K562 (cell line): ENCODE measurements at regions not wholly inside any gene's neighbourhood (a gene's known extent, or its start where the extent isn't known, plus 50 kb on each side); places are given as distances from the start of the nearest gene placed in this dataset.
"Not testable (repeated sequence)": the region's sequence is repeated elsewhere in the genome, so short reads cannot be mapped to it uniquely, and the experiment has no call there.

Source experiments
- ATAC-seq: fragments of 200-7000 bp; cut with Tn5 transposase; 3 replicates; pipeline ENCODE4 v1.9.1; 2020; ENCODE audit warnings: moderate library complexity
- BruUV-seq: library from RNA; stranded (reverse); fragments of 400-500 nt; replicated peaks from 2 replicates; lab custom pipeline; 2021; lab: Mats Ljungman, UMichigan
- CTCF ChIA-PET: fragments of 300-600 bp; formaldehyde crosslinking; extraction: SDS; loops from one replicate; lab custom pipeline; 2021; ENCODE audit warnings: low intra/inter-chr PET ratio; lab: Yijun Ruan, JAX
- POLR2A ChIA-PET: fragments of 300-600, 350-650 bp; sonication (Branson Sonifier 250); formaldehyde crosslinking; extraction: SDS; loops from one replicate; lab custom pipeline; 2021; ENCODE audit warnings: antibody characterized with exemption, inconsistent platforms; lab: Yijun Ruan, JAX
- DNase-seq, 4 experiments: peaks; one replicate each; pipeline versions ENCODE4 v3.0.0 to v3.0.0-alpha.2; 2011 to 2018; ENCODE audit warnings: low spot score in 3 of 4, mixed read lengths in 3 of 4; ENCODE audit errors: extremely low read depth in 1 of 4
- FAIRE-seq: peaks from 2 replicates; lab custom pipeline; 2011; peaks lifted over from hg19 to GRCh38; lab: Jason Lieb, UNC
- H2AFZ ChIP-seq: 2 replicates; pipeline ENCODE4 v1.6.0; 2011; ENCODE audit warnings: low read depth, low read length, control low read depth, inconsistent platforms
- H3K27ac ChIP-seq: fragments of 200-600 bp; 3 replicates; pipeline ENCODE4 v1.8.0; 2011; ENCODE audit warnings: low read depth, mild to moderate bottlenecking, control low read depth, inconsistent platforms, low read length, moderate library complexity, mixed read lengths; ENCODE audit errors: extremely low read depth
- H3K27me3 ChIP-seq, 2 experiments: fragments of 300-600 bp in 1 of 2; 2 replicates in 1 of 2; 3 replicates in 1 of 2; pipeline versions ENCODE4 v1.6.0 to v1.8.0; 2011; ENCODE audit warnings: inconsistent platforms in 2 of 2, low read length in 2 of 2, mild to moderate bottlenecking in 1 of 2, mixed read lengths in 1 of 2, moderate library complexity in 1 of 2; ENCODE audit not compliant: control insufficient read depth in 2 of 2, insufficient read depth in 2 of 2
- H3K36me3 ChIP-seq: fragments of 300-600 bp; 3 replicates; pipeline ENCODE4 v1.8.0; 2011; ENCODE audit warnings: mild to moderate bottlenecking, low read length, inconsistent platforms; ENCODE audit not compliant: control insufficient read depth, insufficient read depth
- H3K4me1 ChIP-seq, 2 experiments: fragments of 200-600 bp in 1 of 2; replicated peaks in 1 of 2; 2 replicates in 1 of 2; 3 replicates in 1 of 2; pipeline versions ENCODE4 v1.5.1 to v1.8.0; 2011; ENCODE audit warnings: inconsistent platforms in 2 of 2, low read length in 2 of 2, mild to moderate bottlenecking in 1 of 2, mixed read lengths in 1 of 2, moderate library complexity in 1 of 2; ENCODE audit not compliant: control insufficient read depth in 2 of 2, insufficient read depth in 2 of 2
- H3K4me2 ChIP-seq: 2 replicates; pipeline ENCODE4 v1.6.1; 2011; ENCODE audit warnings: low read length, control low read depth, inconsistent platforms, mixed read lengths; ENCODE audit not compliant: insufficient read depth
- H3K4me3 ChIP-seq: fragments of 200-600 bp; sonication (generic), shearing (Covaris generic); 2 replicates; pipeline ENCODE4 v1.5.1; 2016; ENCODE audit warnings: control low read depth, inconsistent platforms
- H3K79me2 ChIP-seq: fragments of 200-600 bp; 3 replicates; pipeline ENCODE4 v1.8.0; 2011; ENCODE audit warnings: low read length, inconsistent platforms; ENCODE audit not compliant: control insufficient read depth, insufficient read depth
- H3K9ac ChIP-seq, 2 experiments: 2 replicates each; pipeline versions ENCODE4 v1.6.0 to v1.6.1; 2011; ENCODE audit warnings: low read depth in 2 of 2, low read length in 2 of 2, control low read depth in 1 of 2, inconsistent platforms in 1 of 2, mild to moderate bottlenecking in 1 of 2, mixed read lengths in 1 of 2; ENCODE audit not compliant: insufficient read depth in 1 of 2
- H3K9me1 ChIP-seq: one replicate; pipeline ENCODE4 v1.6.0; 2011; ENCODE audit warnings: inconsistent platforms, mild to moderate bottlenecking, low read length, moderate library complexity; ENCODE audit not compliant: control insufficient read depth, insufficient read depth
- H3K9me3 ChIP-seq: replicated peaks from 2 replicates; pipeline ENCODE4 v1.5.1; 2011; ENCODE audit warnings: low read depth, low read length, inconsistent platforms; ENCODE audit not compliant: control insufficient read depth, insufficient read depth
- H4K20me1 ChIP-seq: replicated peaks from 2 replicates; pipeline ENCODE4 v1.6.1; 2011; ENCODE audit warnings: low read length, inconsistent platforms, mixed read lengths; ENCODE audit not compliant: control insufficient read depth, insufficient read depth
- JUND ChIP-seq, 2 experiments: IDR thresholded peaks; 2 replicates in 1 of 2; 3 replicates in 1 of 2; pipeline ENCODE4 v1.6.1; 2011; ENCODE audit warnings: borderline replicate concordance in 2 of 2, low read depth in 2 of 2, low read length in 2 of 2, improper control_type of control experiment in 1 of 2, missing biosample characterization in 1 of 2, missing genetic modification characterization in 1 of 2, missing genetic modification reagents in 1 of 2
- ZNF146 ChIP-seq: IDR thresholded peaks from one replicate; pipeline ENCODE4 v1.6.1; 2018; ENCODE audit warnings: missing compliant biosample characterization; ENCODE audit not compliant: unreplicated experiment
- WGBS: fragments of 100-300 bp; shearing (Covaris generic); methylation state at CpG from one replicate; pipeline ENCODE4 v1.1.6; 2016; ENCODE audit warnings: low coverage, mixed read lengths; ENCODE audit not compliant: insufficient coverage; ENCODE audit errors: missing lambda C conversion rate; 5-methylcytosine and 5-hydroxymethylcytosine counted together
- in situ Hi-C: fragments of 300-500 bp; cut with MboI; formaldehyde crosslinking; loops from 4 replicates; pipeline ENCODE4 v1.15.0; 2018; ENCODE audit warnings: inconsistent platforms, mixed read lengths
- intact Hi-C: fragments of 100-400 bp; cut with micrococcal nuclease; formaldehyde crosslinking; loops from 2 replicates; pipeline ENCODE4 v1.14.2; 2022
- TF ChIP-seq, protein P1 (sequence below): fragments of 250-450 bp; sonication (Bioruptor Pico); IDR thresholded peaks from 2 replicates; pipeline ENCODE4 v1.6.1; 2021; ENCODE audit warnings: mild to moderate bottlenecking
- TF ChIP-seq, protein P2 (sequence below): fragments of 250-450 bp; sonication (Bioruptor Pico); IDR thresholded peaks from 2 replicates; pipeline ENCODE4 v1.8.0; 2021; ENCODE audit warnings: moderate library complexity, mild to moderate bottlenecking, inconsistent platforms
- TF ChIP-seq, protein P3 (sequence below): fragments of 250-450 bp; sonication (Bioruptor Pico); IDR thresholded peaks from 2 replicates; pipeline ENCODE4 v1.5.0; 2021
- TF ChIP-seq, protein P4 (sequence below): IDR thresholded peaks from 3 replicates; pipeline ENCODE4 v1.6.1; 2011; ENCODE audit warnings: borderline replicate concordance, mild to moderate bottlenecking; ENCODE audit not compliant: insufficient read length, insufficient read depth

DNA sequence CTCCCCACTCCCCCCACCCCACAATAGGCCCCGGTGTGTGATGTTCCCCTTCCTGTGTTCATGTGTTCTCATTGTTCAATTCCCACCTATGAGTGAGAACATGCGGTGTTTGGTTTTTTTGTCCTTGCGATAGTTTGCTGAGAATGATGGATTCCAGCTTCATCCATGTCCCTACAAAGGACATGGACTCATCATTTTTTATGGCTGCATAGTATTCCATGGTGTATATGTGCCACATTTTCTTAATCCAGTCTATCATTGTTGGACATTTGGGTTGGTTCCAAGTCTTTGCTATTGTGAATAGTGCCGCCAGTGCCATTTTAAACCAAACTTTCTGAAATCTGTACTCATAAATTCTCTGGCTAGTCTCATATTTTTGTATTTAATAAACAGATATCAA lies 85.3 kb upstream of the MAGI3 start:
- H3K4me2 ChIP-seq, H3K4me3 ChIP-seq, H3K36me3 ChIP-seq, H3K9me1 ChIP-seq, H4K20me1 ChIP-seq, POLR2A ChIA-PET, H3K27me3 ChIP-seq, ATAC-seq, H3K9me3 ChIP-seq, DNase-seq, in situ Hi-C loops, FAIRE-seq: not testable (repeated sequence)
- intact Hi-C loops = loop anchor here (5.0 kb wide), 1 partner anchor 163 kb away; no protein-coding TSS in a partner anchor
- peak; percentile 29 for TF ChIP-seq ZNF146 (CRISPR knock-in tag)
- TF ChIP-seq, all 486 proteins: peak for 1; not testable (repeated sequence) for 485
- 36% methylated on average over 4 of the region's 4 CpGs for WGBS
- H3K27ac ChIP-seq, H2AFZ ChIP-seq, H3K9ac ChIP-seq, H3K4me1 ChIP-seq, H3K79me2 ChIP-seq, CTCF ChIA-PET, BruUV-seq: not testable (repeated sequence)

DNA sequence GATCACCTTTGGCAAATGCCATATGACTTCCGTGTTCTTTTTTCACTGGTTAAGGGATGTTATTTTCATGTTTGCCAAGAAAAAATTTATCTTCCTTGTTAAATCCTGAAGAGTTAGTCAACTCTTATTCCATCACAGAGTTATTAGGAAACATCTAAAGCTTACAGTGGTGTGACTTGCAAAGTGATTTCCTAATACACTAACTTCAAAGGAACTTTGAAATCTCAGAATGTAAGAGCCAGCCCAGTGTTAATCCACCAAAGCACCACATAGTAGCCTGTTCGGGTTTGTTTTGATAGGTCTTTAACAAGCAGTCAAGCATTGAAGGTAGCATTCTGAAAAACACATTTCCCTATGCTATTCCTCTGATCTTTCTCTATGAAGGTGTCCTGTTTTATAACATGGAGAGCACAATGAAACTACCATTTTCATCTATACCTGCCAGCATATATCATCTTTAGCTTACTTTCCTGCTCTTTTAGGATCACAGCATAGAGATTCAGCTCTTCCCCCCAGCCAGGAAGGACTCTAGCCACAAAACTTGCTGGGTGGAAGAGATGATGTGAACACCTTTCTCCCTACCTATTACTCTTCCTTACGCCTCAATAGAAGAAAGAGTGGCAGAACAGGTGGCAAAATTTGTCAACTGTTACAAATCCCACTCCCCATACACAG lies 82.4 kb upstream of the MAGI3 start:
- intact Hi-C loops = loop anchor here (5.0 kb wide), 1 partner anchor 166 kb away; no protein-coding TSS in a partner anchor
- Histone ChIP-seq H4K20me1 (no peaks in the 10 kb centered on the region), H3K4me3 (no peak overlapping the region), H3K27me3 (no peaks in the 10 kb centered on the region; a peak in 1 of 5 replicates), H3K9ac (no peak overlapping the region), H3K9me1 (no peaks in the 10 kb centered on the region), H3K79me2 (no peaks in the 10 kb centered on the region), H3K36me3 (no peaks in the 10 kb centered on the region), H3K4me1 (no peaks in the 10 kb centered on the region), H3K9me3 (no peaks in the 10 kb centered on the region), H2AFZ (no peak overlapping the region), H3K4me2 (no peak overlapping the region), H3K27ac (no peak overlapping the region)
- ChIA-PET POLR2A (no interaction called here), CTCF (no interaction called here)
- TF ChIP-seq, protein P1, sequence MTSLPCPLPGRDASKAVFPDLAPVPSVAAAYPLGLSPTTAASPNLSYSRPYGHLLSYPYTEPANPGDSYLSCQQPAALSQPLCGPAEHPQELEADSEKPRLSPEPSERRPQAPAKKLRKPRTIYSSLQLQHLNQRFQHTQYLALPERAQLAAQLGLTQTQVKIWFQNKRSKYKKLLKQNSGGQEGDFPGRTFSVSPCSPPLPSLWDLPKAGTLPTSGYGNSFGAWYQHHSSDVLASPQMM (CRISPR knock-in tag) = no peak
- TF ChIP-seq JUND (IDR thresholded peaks at IDR 0.05; ENCODE audit: borderline replicate concordance, low read depth, low read length) (no peak), JUND (tag; IDR thresholded peaks at IDR 0.05; ENCODE audit: borderline replicate concordance, low read depth, low read length) (no peak)
- TF ChIP-seq, protein P2, sequence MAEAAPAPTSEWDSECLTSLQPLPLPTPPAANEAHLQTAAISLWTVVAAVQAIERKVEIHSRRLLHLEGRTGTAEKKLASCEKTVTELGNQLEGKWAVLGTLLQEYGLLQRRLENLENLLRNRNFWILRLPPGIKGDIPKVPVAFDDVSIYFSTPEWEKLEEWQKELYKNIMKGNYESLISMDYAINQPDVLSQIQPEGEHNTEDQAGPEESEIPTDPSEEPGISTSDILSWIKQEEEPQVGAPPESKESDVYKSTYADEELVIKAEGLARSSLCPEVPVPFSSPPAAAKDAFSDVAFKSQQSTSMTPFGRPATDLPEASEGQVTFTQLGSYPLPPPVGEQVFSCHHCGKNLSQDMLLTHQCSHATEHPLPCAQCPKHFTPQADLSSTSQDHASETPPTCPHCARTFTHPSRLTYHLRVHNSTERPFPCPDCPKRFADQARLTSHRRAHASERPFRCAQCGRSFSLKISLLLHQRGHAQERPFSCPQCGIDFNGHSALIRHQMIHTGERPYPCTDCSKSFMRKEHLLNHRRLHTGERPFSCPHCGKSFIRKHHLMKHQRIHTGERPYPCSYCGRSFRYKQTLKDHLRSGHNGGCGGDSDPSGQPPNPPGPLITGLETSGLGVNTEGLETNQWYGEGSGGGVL (CRISPR knock-in tag) = no peak
- TF ChIP-seq, protein P3, sequence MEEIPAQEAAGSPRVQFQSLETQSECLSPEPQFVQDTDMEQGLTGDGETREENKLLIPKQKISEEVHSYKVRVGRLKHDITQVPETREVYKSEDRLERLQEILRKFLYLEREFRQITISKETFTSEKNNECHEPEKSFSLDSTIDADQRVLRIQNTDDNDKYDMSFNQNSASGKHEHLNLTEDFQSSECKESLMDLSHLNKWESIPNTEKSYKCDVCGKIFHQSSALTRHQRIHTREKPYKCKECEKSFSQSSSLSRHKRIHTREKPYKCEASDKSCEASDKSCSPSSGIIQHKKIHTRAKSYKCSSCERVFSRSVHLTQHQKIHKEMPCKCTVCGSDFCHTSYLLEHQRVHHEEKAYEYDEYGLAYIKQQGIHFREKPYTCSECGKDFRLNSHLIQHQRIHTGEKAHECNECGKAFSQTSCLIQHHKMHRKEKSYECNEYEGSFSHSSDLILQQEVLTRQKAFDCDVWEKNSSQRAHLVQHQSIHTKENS (CRISPR knock-in tag) = no peak
- TF ChIP-seq, protein P4, sequence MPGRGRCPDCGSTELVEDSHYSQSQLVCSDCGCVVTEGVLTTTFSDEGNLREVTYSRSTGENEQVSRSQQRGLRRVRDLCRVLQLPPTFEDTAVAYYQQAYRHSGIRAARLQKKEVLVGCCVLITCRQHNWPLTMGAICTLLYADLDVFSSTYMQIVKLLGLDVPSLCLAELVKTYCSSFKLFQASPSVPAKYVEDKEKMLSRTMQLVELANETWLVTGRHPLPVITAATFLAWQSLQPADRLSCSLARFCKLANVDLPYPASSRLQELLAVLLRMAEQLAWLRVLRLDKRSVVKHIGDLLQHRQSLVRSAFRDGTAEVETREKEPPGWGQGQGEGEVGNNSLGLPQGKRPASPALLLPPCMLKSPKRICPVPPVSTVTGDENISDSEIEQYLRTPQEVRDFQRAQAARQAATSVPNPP = no peak
- BruUV-seq = no TSS peak
- no peak for DNase-seq
- FAIRE-seq = no peak
- WGBS = 3% methylated on average over 3 of the region's 3 CpGs
- ATAC-seq = no peak
- in situ Hi-C loops = no loop called here
